Endothelial cell of umbilical vein (primary cell): ENCODE measurements at regions not wholly inside any gene's neighbourhood (a gene's known extent, or its start where the extent isn't known, plus 50 kb on each side); places are given as distances from the start of the nearest gene placed in this dataset.
"Not testable (repeated sequence)": the region's sequence is repeated elsewhere in the genome, so short reads cannot be mapped to it uniquely, and the experiment has no call there.

Experiments
- BruUV-seq: library from RNA; stranded (reverse); fragments of 400-500 nt; replicated peaks from 2 replicates; lab custom pipeline; 2021; lab: Mats Ljungman, UMichigan
- CTCF ChIA-PET: fragments of 300-600, 350-600 bp; sonication (Branson Sonifier 250); formaldehyde crosslinking; loops from one replicate; lab custom pipeline; 2021; ENCODE audit warnings: antibody characterized with exemption, inconsistent platforms; lab: Charles Lee
- POLR2A ChIA-PET: fragments of 300-600, 350-600 bp; sonication (Branson Sonifier 250); formaldehyde crosslinking; loops from one replicate; lab custom pipeline; 2021; ENCODE audit warnings: antibody characterized with exemption, inconsistent platforms; lab: Charles Lee
- DNase-seq: peaks from one replicate; pipeline ENCODE4 v3.0.0-alpha.2; 2011; ENCODE audit warnings: low read depth, low spot score
- FAIRE-seq: peaks from 2 replicates; lab custom pipeline; 2011; peaks lifted over from hg19 to GRCh38; lab: Jason Lieb, UNC
- H2AFZ ChIP-seq: 2 replicates; pipeline ENCODE4 v1.6.0; 2012; ENCODE audit warnings: low read depth, low read length, control low read depth, inconsistent platforms
- H3K27ac ChIP-seq: 2 replicates; pipeline ENCODE4 v1.5.1; 2011; ENCODE audit warnings: low read depth, mild to moderate bottlenecking, control low read depth, low read length, moderate library complexity; ENCODE audit not compliant: insufficient read depth
- H3K27me3 ChIP-seq, 2 experiments: 2 replicates each; pipeline versions ENCODE4 v1.6.0 to v1.6.1; 2011; ENCODE audit warnings: low read length in 2 of 2, mixed read lengths in 1 of 2; ENCODE audit not compliant: control insufficient read depth in 2 of 2, insufficient read depth in 2 of 2
- H3K36me3 ChIP-seq, 2 experiments: 2 replicates in 1 of 2; 3 replicates in 1 of 2; pipeline ENCODE4 v1.5.1; 2011; ENCODE audit warnings: low read length in 2 of 2, mild to moderate bottlenecking in 1 of 2, moderate library complexity in 1 of 2; ENCODE audit not compliant: control insufficient read depth in 2 of 2, insufficient read depth in 2 of 2; ENCODE audit errors: extremely low read depth in 1 of 2
- H3K4me1 ChIP-seq: 3 replicates; pipeline ENCODE4 v1.5.1; 2011; ENCODE audit warnings: mild to moderate bottlenecking, low read length; ENCODE audit not compliant: control insufficient read depth, insufficient read depth; ENCODE audit errors: extremely low read depth
- H3K4me2 ChIP-seq: 2 replicates; pipeline ENCODE4 v1.6.1; 2011; ENCODE audit warnings: low read length, control low read depth, mixed read lengths; ENCODE audit not compliant: insufficient read depth
- H3K4me3 ChIP-seq, 3 experiments: fragments of 200-600 bp in 1 of 3; sonication (generic), shearing (Covaris generic) in 1 of 3; replicated peaks in 1 of 3; 2 replicates each; pipeline ENCODE4 v1.5.1; 2011 to 2016; ENCODE audit warnings: control low read depth in 3 of 3, low read length in 3 of 3, mild to moderate bottlenecking in 2 of 3, inconsistent platforms in 1 of 3, low read depth in 1 of 3, moderate library complexity in 1 of 3; ENCODE audit not compliant: insufficient read depth in 1 of 3
- H3K79me2 ChIP-seq: 2 replicates; pipeline ENCODE4 v1.6.0; 2012; ENCODE audit warnings: low read length, inconsistent platforms; ENCODE audit not compliant: control insufficient read depth, insufficient read depth
- H3K9ac ChIP-seq: replicated peaks from 2 replicates; pipeline ENCODE3; 2011; ENCODE audit warnings: low read length, control low read depth; ENCODE audit not compliant: insufficient read depth; ENCODE audit errors: extremely low read depth
- H3K9me1 ChIP-seq: replicated peaks from 3 replicates; pipeline ENCODE4 v1.6.0; 2011; ENCODE audit warnings: mild to moderate bottlenecking, low read length; ENCODE audit not compliant: control insufficient read depth, insufficient read depth; ENCODE audit errors: extremely low read depth
- H3K9me3 ChIP-seq: replicated peaks from 2 replicates; pipeline ENCODE4 v1.5.1; 2012; ENCODE audit warnings: low read length, inconsistent platforms; ENCODE audit not compliant: control insufficient read depth, insufficient read depth
- H4K20me1 ChIP-seq: replicated peaks from 2 replicates; pipeline ENCODE3; 2011; ENCODE audit warnings: mild to moderate bottlenecking, low read length; ENCODE audit not compliant: control insufficient read depth, insufficient read depth; ENCODE audit errors: extremely low read depth
- EZH2 ChIP-seq: IDR thresholded peaks from 2 replicates; pipeline ENCODE4 v1.6.1; 2012; ENCODE audit warnings: borderline replicate concordance, low read depth, mild to moderate bottlenecking, moderate library complexity, low read length, inconsistent platforms; ENCODE audit not compliant: severe bottlenecking
- POLR2A ChIP-seq: IDR thresholded peaks from 2 replicates; pipeline ENCODE4 v1.6.1; 2012; ENCODE audit warnings: low read depth, mild to moderate bottlenecking, control low read depth, low read length
- dilution Hi-C: fragments of 300-500 bp; cut with MboI; formaldehyde crosslinking; loops from one replicate; pipeline ENCODE4 v1.15.0; 2019; ENCODE audit warnings: low sequenced_read_pairs; ENCODE audit not compliant: extremely low pct_ligation_motif_present
- intact Hi-C: fragments of 100-400 bp; cut with micrococcal nuclease; formaldehyde crosslinking; loops from one replicate; pipeline ENCODE4 v1.10.0; 2022

GRCh38 chr16:29232811-29233704, 173.5 kb downstream of the NPIPB11 start:
- Histone ChIP-seq H2AFZ (no peak overlapping the region), H4K20me1 (no peaks in the 10 kb centered on the region), H3K79me2 (no peaks in the 10 kb centered on the region), H3K4me2 (no peak overlapping the region), H3K4me3 (no peak overlapping the region), H3K9me1 (no peaks in the 10 kb centered on the region), H3K36me3 (no peaks in the 10 kb centered on the region), H3K9me3 (no peaks in the 10 kb centered on the region), H3K27me3 (no peaks in the 10 kb centered on the region), H3K27ac (no peak overlapping the region), H3K4me1 (no peaks in the 10 kb centered on the region), H3K9ac (no peak overlapping the region)
- intact Hi-C loops = no loop called here
- ChIA-PET POLR2A (no interaction called here), CTCF (no interaction called here)
- TF ChIP-seq POLR2A (no peak), EZH2 (no peak)
- dilution Hi-C loops = no loop called here
- no TSS peak for BruUV-seq
- FAIRE-seq (no peak), DNase-seq (no peak)

- H3K79me2 ChIP-seq, H3K36me3 ChIP-seq, H3K9me1 ChIP-seq, CTCF ChIA-PET, FAIRE-seq, H3K4me1 ChIP-seq, H3K9ac ChIP-seq, intact Hi-C loops, BruUV-seq, H3K27me3 ChIP-seq, H2AFZ ChIP-seq, H3K4me2 ChIP-seq, H3K9me3 ChIP-seq, dilution Hi-C loops, H3K4me3 ChIP-seq, H4K20me1 ChIP-seq, H3K27ac ChIP-seq, DNase-seq, POLR2A ChIA-PET: not testable (repeated sequence)
These were observed 174.3 kb downstream of the NPIPB11 start for GRCh38 chr16:29232160-29232705.
